ENCODE measurements at regions not wholly inside any gene's neighbourhood (a gene's known extent, or its start where the extent isn't known, plus 50 kb on each side); places are given as distances from the start of the nearest gene placed in this dataset.

GRCh38 chr11:29255401-29255800 lies 761.4 kb downstream of the KCNA4 start:
- TF ChIP-seq ZNF146 (tag by site-specific recombination; IDR thresholded peaks at IDR 0.05), result no peak
- TF ChIP-seq INSM2 (tag by site-specific recombination; IDR thresholded peaks at IDR 0.05), result no peak
- TF ChIP-seq CTCF (tag by site-specific recombination; IDR thresholded peaks at IDR 0.05), result no peak
- TF ChIP-seq ZNF274 (IDR thresholded peaks at IDR 0.05; ENCODE audit: low read length), result no peak
- no peak for TF ChIP-seq ZNF274 (tag by site-specific recombination; IDR thresholded peaks at IDR 0.05; ENCODE audit: borderline replicate concordance)
- TF ChIP-seq ZNF184 (tag by site-specific recombination; IDR thresholded peaks at IDR 0.05), result no peak
- TF ChIP-seq ZBTB26 (tag by site-specific recombination; optimal IDR thresholded peaks at IDR 0.05), result no peak
- TF ChIP-seq ZNF707 (tag by site-specific recombination; IDR thresholded peaks at IDR 0.05), result no peak
- no peak for TF ChIP-seq ZFP37 (tag by site-specific recombination; IDR thresholded peaks at IDR 0.05)
- no peak for TF ChIP-seq ZNF239 (tag by site-specific recombination; IDR thresholded peaks at IDR 0.05)
- TF ChIP-seq HOXA7 (CRISPR knock-in tag; IDR thresholded peaks at IDR 0.05; ENCODE audit: borderline replicate concordance), result no peak
- no peak for TF ChIP-seq PATZ1 (tag by site-specific recombination; IDR thresholded peaks at IDR 0.05)
- no peak for TF ChIP-seq ZBTB8A (tag by site-specific recombination; IDR thresholded peaks at IDR 0.05)
- TF ChIP-seq ZFP3 (tag by site-specific recombination; IDR thresholded peaks at IDR 0.05; ENCODE audit: low read depth), result no peak
- no peak for TF ChIP-seq PRDM6 (tag by site-specific recombination; IDR thresholded peaks at IDR 0.05)
